GM12878 (cell line): ENCODE measurements at regions not wholly inside any gene's neighbourhood (a gene's known extent, or its start where the extent isn't known, plus 50 kb on each side); places are given as distances from the start of the nearest gene placed in this dataset.

Experiments
- ATF7 ChIP-seq: fragments of 450-650 bp; IDR thresholded peaks from 2 replicates; pipeline ENCODE4 v1.6.1; 2016; ENCODE audit warnings: low read depth, mild to moderate bottlenecking
- CEBPB ChIP-seq, 2 experiments: fragments of 150-350 bp in 1 of 2; IDR thresholded peaks; 2 replicates each; pipeline ENCODE4 v1.6.1; 2012 to 2014; ENCODE audit warnings: low read depth in 2 of 2, low read length in 2 of 2, borderline replicate concordance in 1 of 2, inconsistent platforms in 1 of 2
- E2F8 ChIP-seq: fragments of 450-650 bp; IDR thresholded peaks from 2 replicates; pipeline ENCODE4 v1.6.1; 2018; ENCODE audit warnings: mild to moderate bottlenecking, low read depth, moderate library complexity; ENCODE audit not compliant: partially characterized antibody
- HCFC1 ChIP-seq: fragments of 150-350 bp; IDR thresholded peaks from 2 replicates; pipeline ENCODE4 v1.6.1; 2014; ENCODE audit warnings: low read length
- NRF1 ChIP-seq: conservative IDR thresholded peaks from 2 replicates; pipeline ENCODE4 v1.6.1; 2011; ENCODE audit warnings: mild to moderate bottlenecking, low read depth, low read length, improper control_type of control experiment
- PAX5 ChIP-seq: IDR thresholded peaks from 2 replicates; pipeline ENCODE4 v1.6.1; 2011; ENCODE audit warnings: low read depth, low read length, borderline replicate concordance
- SREBF1 ChIP-seq: IDR thresholded peaks from 2 replicates; pipeline ENCODE4 v1.6.1; 2012; ENCODE audit warnings: mild to moderate bottlenecking, low read length
- TCF12 ChIP-seq: IDR thresholded peaks from 2 replicates; pipeline ENCODE4 v1.6.1; 2011; ENCODE audit warnings: low read depth, mild to moderate bottlenecking, low read length
- ZNF687 ChIP-seq: fragments of 450-650 bp; IDR thresholded peaks from 2 replicates; pipeline ENCODE4 v1.6.1; 2017; ENCODE audit warnings: mild to moderate bottlenecking, moderate library complexity

- no peak for TF ChIP-seq TCF12
- no peak for TF ChIP-seq ATF7
- no peak for TF ChIP-seq CEBPB (IDR thresholded peaks at IDR 0.05; ENCODE audit: borderline replicate concordance in 1 of 2, low read depth in 2 of 2, low read length in 2 of 2)
- no peak for TF ChIP-seq NRF1
- no peak for TF ChIP-seq HCFC1
- no peak for TF ChIP-seq PAX5
- no peak for TF ChIP-seq E2F8
- TF ChIP-seq SREBF1 = no peak
- TF ChIP-seq ZNF687 = no peak
- TF ChIP-seq, all 136 proteins: peak for 0
These were observed 208.3 kb downstream of the PIK3C3 start (continued) for GRCh38 chr18:42163321-42163720.
